GM19395 (cell line): ENCODE measurements at regions not wholly inside any gene's neighbourhood (a gene's known extent, or its start where the extent isn't known, plus 50 kb on each side); places are given as distances from the start of the nearest gene placed in this dataset.

Experiments
- ATAC-seq: cut with Tn5 transposase; IDR thresholded peaks from one replicate; pipeline ENCODE4 v1.9.1; 2021; ENCODE audit warnings: mild to moderate bottlenecking, moderate library complexity; ENCODE audit not compliant: unreplicated experiment

- ATAC-seq = no peak
Measured at GRCh38 chr14:71273366-71273765, 366.1 kb downstream of the PCNX1 start.

- no peak for ATAC-seq
Measured at GRCh38 chr14:71284048-71284447, 376.8 kb downstream of the PCNX1 start.

DNA sequence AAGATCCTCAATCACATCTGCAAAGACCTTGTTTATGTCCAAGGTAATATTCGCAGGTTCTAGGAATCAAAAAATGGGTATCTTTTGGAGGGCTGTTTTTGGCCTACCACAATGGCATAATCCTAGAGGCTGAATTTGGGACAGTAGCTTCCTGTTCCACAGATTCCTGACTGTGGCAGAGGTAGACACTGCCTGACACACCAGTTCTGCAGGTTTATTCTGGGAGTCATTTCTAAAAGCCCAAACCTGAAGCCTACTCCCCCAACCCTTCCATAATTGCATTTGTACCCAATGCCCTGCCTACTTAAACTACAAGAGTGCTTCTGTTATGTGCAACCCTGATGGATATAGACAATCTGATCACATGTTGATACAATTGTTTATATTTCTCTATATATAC lies 378.9 kb downstream of the PCNX1 start:
- ATAC-seq = no peak

- no peak for ATAC-seq
Measured at GRCh38 chr14:71287567-71287966, 380.3 kb downstream of the PCNX1 start.

- ATAC-seq = peak; percentile 86
Measured at GRCh38 chr14:71289536-71289935, 382.3 kb downstream of the PCNX1 start.

GRCh38 chr14:71290301-71290700 lies 383.0 kb downstream of the PCNX1 start:
- no peak for ATAC-seq

- peak; percentile 77 for ATAC-seq
Measured at GRCh38 chr14:71290960-71291466, 383.8 kb downstream of the PCNX1 start.

GRCh38 chr14:71296184-71296583 lies 388.9 kb downstream of the PCNX1 start:
- ATAC-seq = no peak

- no peak for ATAC-seq
Measured at GRCh38 chr14:71300566-71301330, 393.5 kb downstream of the PCNX1 start.

DNA sequence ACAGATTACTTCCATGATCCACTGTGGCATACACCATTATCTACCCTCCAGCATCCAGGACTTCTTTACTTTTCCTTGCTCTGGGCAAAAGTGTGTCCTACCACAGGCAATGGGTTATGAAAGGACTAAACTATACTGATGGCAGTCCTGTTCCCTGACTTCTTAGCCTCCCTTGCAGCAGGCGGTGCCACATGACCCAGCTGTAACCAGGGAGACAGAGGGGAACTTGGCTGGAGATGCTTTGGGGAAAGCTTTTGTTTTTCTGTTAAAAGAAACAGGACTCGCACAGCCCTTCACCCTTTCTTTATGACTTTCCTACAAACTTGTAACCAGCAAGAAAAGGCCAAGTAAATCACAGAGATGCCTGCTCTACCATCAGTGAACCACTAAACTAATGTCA lies 394.4 kb downstream of the PCNX1 start:
- ATAC-seq = no peak

DNA sequence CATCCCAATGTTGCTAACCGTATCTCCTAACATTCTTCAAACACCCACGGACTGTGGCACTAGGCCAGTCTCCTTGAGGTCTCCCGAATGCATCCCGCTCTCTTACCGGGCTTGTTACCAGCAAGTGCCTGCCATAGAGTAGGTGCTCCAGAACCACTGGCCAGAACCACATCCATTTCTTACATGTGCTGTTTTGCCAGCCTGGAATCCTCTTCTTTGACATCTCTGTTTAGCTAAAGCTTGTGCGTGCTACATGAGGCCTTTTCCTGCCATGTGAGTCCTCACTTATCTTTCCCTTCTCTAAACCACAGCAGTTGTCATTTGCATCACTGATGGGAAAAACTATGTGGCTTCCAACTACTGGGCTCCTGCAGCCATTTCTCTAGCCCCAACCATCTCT lies 397.4 kb downstream of the PCNX1 start:
- ATAC-seq = no peak

DNA sequence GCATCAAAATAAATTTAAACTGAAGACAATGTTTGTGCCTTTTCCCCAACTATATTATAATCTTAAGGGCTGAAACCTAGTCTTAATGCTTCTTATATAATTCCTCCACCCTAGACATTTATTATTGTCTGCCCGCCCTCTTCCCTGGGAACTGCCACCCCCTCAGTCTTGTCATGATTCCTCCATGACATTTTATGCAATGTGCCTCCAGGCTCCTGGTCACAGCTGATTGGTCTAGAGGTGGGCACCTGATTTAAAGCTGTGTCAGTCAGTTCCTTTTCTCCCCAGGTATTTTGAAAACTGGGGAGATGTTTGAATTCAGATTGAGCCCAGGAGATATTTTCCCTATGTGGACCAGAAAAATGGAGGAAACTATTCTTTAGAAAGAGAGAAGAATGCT lies 401.4 kb downstream of the PCNX1 start:
- no peak for ATAC-seq

DNA sequence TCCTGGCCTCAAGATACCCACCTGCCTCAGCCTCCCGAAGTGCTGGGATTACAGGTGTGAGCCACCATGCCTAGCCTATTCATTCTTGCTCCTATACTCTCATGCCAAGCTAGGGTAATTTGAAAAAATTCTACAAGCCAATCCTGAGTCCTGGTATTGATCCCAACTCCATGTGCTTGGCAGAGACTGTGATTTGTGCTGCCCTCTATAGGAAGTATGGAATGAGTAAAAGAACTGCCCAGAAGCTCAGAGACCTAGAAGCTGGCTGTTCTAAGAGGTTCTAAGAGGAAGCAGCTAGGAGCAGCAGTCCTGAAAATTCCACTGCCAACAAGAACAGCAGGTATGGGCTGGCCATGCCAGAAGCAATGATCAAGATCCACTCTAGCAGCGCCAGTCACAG lies 402.5 kb downstream of the PCNX1 start:
- ATAC-seq = no peak

DNA sequence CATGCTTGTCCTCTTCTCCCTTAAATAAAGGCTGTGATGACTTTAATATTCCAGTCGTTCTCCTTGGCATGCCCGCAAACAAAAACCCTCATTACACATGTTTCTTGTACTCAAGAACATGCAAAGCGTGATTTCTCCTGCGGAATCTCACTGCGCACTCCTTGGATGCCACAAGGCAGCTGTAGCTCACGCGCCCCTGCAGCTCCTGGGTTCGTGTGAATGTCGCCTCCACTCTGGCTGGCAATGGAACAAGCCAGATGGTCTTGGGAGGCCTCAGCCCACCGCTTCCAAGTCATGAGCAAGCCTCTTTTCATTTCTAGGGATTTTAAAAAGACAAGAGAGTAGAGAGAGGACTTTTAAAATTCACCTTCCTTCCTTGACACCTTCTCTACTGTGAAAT lies 403.8 kb downstream of the PCNX1 start:
- ATAC-seq = no peak

GRCh38 chr14:71314717-71315116 lies 407.5 kb downstream of the PCNX1 start:
- ATAC-seq = no peak

GRCh38 chr14:71317385-71318096 lies 410.3 kb downstream of the PCNX1 start:
- no peak for ATAC-seq

DNA sequence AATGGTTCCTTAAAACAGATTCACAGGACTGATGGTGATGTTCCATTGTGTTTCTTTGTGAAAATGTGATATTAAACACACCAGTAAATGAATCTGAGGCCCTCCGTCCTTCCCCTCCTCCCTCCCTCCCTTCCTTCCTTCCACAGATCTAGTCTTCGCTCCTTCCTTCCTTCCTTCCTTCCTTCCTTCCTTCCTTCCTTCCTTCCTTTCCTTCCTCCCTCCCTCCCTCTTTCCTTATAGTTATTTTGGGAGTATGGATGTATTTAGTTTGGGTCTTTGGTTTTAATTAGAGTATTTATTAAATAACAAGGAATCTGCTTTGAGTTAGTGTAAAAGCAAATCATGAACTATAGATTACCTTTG lies 410.8 kb downstream of the PCNX1 start:
- ATAC-seq = no peak

- peak; percentile 3 for ATAC-seq
Measured at GRCh38 chr14:71319666-71320065, 412.4 kb downstream of the PCNX1 start.

- peak; percentile 82 for ATAC-seq
Measured at GRCh38 chr14:71320107-71320733, 413.0 kb downstream of the PCNX1 start, which contains the start of gene SIPA1L1. TSS of gene SIPA1L1 (plus strand) at chr14:71320476.

DNA sequence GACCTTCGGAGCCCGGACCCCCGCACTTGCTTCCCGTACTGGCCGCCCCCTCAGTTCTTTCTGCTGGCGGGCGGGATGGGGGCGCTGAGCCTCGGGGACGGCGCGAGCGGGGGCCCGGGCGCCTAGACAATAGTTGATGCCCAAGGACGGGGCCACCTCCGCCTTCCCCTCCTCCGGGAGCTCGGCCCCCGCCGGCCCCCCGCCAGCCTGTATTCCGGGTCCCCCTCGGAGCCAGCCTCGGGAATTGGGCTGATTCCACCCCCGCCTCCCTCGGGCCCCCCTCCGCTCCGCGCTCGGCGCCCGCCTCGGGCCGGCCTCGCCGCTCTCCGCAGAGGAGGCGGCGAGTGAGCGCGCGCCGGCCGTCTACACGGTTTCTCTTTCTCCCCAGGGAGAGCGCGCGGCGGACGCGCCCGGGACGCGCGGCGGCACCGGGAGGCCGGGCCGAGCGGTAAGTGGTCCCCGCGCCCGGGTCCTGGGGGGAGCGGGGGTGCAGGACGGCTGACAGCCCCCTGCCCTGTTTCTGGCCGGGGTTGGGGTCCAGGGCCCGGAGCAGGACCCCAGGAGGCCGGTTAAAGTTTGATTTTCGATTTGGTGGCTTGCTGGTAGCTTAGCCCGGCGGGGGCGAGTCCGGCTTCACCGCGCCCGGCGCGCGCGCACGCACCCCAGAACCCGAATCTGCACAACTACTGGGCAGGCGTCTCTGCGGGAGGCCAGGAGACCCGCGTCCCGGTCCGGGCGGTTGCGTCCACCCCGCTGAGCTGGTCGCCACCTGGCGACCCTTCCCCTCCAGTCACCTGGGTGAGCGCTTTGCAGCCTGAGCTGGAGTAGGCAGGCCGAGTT lies 413.7 kb downstream of the PCNX1 start:
- ATAC-seq = peak; percentile 34
